Rectal smooth muscle tissue (tissue), 1 donor: ENCODE measurements at regions not wholly inside any gene's neighbourhood (a gene's known extent, or its start where the extent isn't known, plus 50 kb on each side); places are given as distances from the start of the nearest gene placed in this dataset.

Experiments used
- H3K27ac ChIP-seq: one replicate; pipeline ENCODE4 v1.7.0; 2013; ENCODE audit warnings: low read depth, low read length, inconsistent platforms
- H3K27me3 ChIP-seq: one replicate; pipeline ENCODE4 v1.7.0; 2013; ENCODE audit warnings: low read length; ENCODE audit not compliant: control insufficient read depth, insufficient read depth
- H3K36me3 ChIP-seq: one replicate; pipeline ENCODE4 v1.7.0; 2013; ENCODE audit warnings: low read length; ENCODE audit not compliant: control insufficient read depth, insufficient read depth
- H3K4me1 ChIP-seq: one replicate; pipeline ENCODE4 v1.7.0; 2013; ENCODE audit warnings: low read length; ENCODE audit not compliant: control insufficient read depth, insufficient read depth
- H3K4me3 ChIP-seq: one replicate; pipeline ENCODE4 v1.7.0; 2013; ENCODE audit warnings: low read length
- H3K9ac ChIP-seq: one replicate; pipeline ENCODE4 v1.7.0; 2013; ENCODE audit warnings: low read length

- no peaks in the 10 kb centered on the region for H3K36me3 ChIP-seq
- no peaks in the 10 kb centered on the region for H3K4me1 ChIP-seq
- H3K9ac ChIP-seq = no peak overlapping the region
- no peaks in the 10 kb centered on the region for H3K27me3 ChIP-seq
- H3K27ac ChIP-seq = no peak overlapping the region
- no peak overlapping the region for H3K4me3 ChIP-seq
Observed at GRCh38 chr16:66205287-66206231, 160.9 kb upstream of the CDH5 start.

DNA sequence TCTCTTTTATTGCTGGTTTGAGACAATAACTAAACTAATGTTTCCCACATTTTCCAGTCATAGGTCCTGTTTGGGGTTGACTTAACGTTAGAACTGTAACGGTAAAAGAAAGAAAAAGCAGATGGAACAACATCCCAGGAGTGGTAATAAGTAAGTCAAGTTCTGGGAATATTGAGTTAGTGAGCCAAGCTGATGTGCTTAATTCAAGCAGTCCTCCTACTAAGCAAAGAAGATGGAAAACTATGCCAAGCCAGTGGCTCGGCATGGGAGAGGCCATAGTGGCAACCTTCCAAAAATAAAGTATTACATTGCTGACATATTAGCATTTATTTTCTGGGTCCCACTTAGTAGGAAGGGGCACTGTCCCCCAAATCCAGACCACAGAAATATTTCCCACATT, 161.7 kb upstream of the CDH5 start:
- Histone ChIP-seq H3K4me1 (no peaks in the 10 kb centered on the region), H3K36me3 (no peaks in the 10 kb centered on the region), H3K27ac (no peak overlapping the region), H3K27me3 (no peaks in the 10 kb centered on the region), H3K9ac (no peak overlapping the region), H3K4me3 (no peak overlapping the region)

DNA sequence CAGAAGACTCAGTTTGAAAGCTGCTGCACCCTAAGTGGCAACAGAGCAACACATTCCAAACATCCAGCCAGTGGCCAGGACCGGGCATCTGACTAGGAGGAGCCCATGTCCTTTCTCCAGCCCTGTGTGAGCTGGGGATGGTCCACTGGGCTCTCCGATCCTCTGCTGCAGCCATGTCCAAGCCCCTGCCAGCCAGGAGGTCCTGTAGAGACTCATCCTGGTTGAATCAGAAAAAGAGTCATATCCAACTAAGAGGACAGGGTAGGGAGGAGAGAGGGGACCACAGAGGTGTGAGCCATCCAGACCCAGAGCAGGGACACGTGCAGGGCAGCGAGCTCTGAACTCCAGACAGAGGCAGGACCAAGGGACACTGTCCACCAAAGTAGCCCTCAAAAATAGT, 163.0 kb upstream of the CDH5 start:
- H3K27me3 ChIP-seq = no peaks in the 10 kb centered on the region
- H3K9ac ChIP-seq = no peak overlapping the region
- no peak overlapping the region for H3K4me3 ChIP-seq
- no peak overlapping the region for H3K27ac ChIP-seq
- no peaks in the 10 kb centered on the region for H3K4me1 ChIP-seq
- no peaks in the 10 kb centered on the region for H3K36me3 ChIP-seq

DNA sequence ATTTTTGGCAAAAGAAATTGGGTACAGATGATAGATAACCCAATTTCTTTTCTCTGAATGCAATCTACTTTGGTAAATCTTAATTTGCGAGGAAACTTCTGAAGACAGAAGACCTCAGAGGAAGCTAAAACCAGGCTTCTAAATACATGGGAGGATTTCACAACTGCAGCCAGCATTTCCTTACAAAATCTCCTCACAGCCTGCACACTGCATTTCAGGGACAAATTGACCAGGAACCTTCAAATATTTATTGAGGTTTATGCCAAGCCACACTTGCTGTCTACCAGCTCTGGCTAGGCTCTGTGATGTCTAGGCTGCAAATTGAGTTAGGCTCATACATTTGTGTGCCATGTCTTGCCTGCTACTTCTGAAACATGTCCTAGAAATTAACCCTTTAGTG, 167.3 kb upstream of the CDH5 start:
- H3K4me1 ChIP-seq = no peaks in the 10 kb centered on the region
- H3K27ac ChIP-seq = no peak overlapping the region
- H3K4me3 ChIP-seq = no peak overlapping the region

GRCh38 chr16:66198641-66199040, 167.8 kb upstream of the CDH5 start:
- Histone ChIP-seq H3K27me3 (no peaks in the 10 kb centered on the region), H3K4me1 (no peaks in the 10 kb centered on the region), H3K9ac (no peak overlapping the region), H3K36me3 (no peaks in the 10 kb centered on the region), H3K4me3 (no peak overlapping the region), H3K27ac (no peak overlapping the region)

More for the DNA sequence above, 167.3 kb upstream of the CDH5 start:
- H3K9ac ChIP-seq = no peak overlapping the region
- H3K27me3 ChIP-seq = no peaks in the 10 kb centered on the region
- no peaks in the 10 kb centered on the region for H3K36me3 ChIP-seq

DNA sequence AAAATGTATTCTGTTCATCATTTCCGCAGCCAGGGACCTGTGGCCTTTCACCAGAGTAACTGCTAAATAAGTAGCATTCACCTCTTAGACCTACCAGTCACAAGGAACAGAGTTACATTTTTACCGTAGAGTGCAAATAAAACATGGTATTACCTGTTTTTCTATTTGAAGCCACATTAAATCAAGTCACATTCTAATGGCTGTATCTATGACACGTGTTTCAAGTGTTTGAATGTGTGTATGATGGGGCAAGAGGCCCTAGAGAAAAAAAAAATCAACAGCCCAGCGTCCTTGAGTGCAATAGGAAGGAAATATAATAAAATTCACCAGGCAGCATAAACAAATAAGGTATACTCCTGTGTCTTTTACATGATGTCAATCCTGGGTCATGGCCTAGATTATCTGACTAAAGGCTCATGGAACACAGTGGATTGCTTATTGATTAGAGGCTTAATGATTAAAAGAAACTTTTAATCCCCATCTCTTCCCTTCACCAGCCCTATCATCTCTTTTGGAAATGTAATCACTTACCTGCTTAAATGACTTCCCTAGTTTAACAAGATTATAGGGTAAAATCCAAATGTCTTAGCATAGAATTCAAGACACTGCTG, 168.7 kb upstream of the CDH5 start:
- no peak overlapping the region for H3K4me3 ChIP-seq
- H3K27ac ChIP-seq = no peak overlapping the region
- no peaks in the 10 kb centered on the region for H3K27me3 ChIP-seq
- no peaks in the 10 kb centered on the region for H3K36me3 ChIP-seq
- H3K4me1 ChIP-seq = no peaks in the 10 kb centered on the region
- no peak overlapping the region for H3K9ac ChIP-seq

- Histone ChIP-seq H3K9ac (no peak overlapping the region), H3K27me3 (no peaks in the 10 kb centered on the region), H3K36me3 (no peaks in the 10 kb centered on the region), H3K4me3 (no peak overlapping the region), H3K4me1 (no peaks in the 10 kb centered on the region), H3K27ac (no peak overlapping the region)
Observed at GRCh38 chr16:66196770-66197169, 169.7 kb upstream of the CDH5 start.

DNA sequence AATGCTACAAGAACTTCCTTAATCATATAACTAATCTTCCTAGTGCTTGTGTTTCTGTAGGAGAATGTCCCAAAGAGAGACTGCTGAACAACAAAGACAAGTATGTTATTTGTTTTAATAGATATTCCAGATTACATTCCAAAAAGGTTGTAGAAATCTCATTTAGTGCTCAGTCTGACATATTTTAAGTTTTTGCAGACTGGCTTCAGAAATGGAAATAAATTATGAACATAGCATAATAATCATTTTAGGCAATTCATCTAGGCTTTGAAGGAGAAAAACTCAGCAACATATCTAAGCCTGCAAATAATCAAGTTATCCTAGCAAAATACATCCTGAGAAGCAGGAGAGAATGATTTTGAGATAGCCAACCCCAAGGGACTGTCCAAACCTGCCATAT, 171.6 kb upstream of the CDH5 start:
- no peak overlapping the region for H3K27ac ChIP-seq
- H3K4me1 ChIP-seq = no peaks in the 10 kb centered on the region
- no peaks in the 10 kb centered on the region for H3K36me3 ChIP-seq
- no peak overlapping the region for H3K4me3 ChIP-seq
- H3K9ac ChIP-seq = no peak overlapping the region
- H3K27me3 ChIP-seq = no peaks in the 10 kb centered on the region

GRCh38 chr16:66193543-66194229, 172.8 kb upstream of the CDH5 start:
- no peak overlapping the region for H3K9ac ChIP-seq
- no peak overlapping the region for H3K4me3 ChIP-seq

GRCh38 chr16:66190411-66190810, 176.1 kb upstream of the CDH5 start:
- H3K27ac ChIP-seq = no peak overlapping the region

More at GRCh38 chr16:66193543-66194229, 172.8 kb upstream of the CDH5 start:
- Histone ChIP-seq H3K27me3 (no peaks in the 10 kb centered on the region), H3K4me1 (no peaks in the 10 kb centered on the region), H3K36me3 (no peaks in the 10 kb centered on the region), H3K27ac (no peak overlapping the region)

DNA sequence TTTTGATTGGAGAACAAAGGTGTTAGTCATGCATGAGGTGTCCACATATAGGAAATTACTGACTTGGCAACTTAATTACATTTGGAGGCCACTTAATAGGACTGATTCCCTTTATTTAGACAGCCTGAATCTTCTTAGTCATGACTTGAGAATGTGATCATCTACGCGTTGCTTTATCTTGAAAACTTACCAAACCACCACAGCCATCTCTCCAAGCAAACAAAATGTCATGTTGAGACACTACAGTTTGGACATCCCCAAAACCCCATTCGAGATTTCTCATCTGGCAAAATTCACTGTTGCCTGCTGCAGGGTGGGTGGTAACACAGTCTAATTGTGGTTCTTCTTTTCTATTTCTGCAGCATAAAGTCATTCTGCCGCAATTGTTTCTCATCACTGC, 176.5 kb upstream of the CDH5 start:
- H3K4me1 ChIP-seq = no peaks in the 10 kb centered on the region
- H3K27ac ChIP-seq = no peak overlapping the region
- H3K27me3 ChIP-seq = no peaks in the 10 kb centered on the region
- H3K36me3 ChIP-seq = no peaks in the 10 kb centered on the region
- no peak overlapping the region for H3K9ac ChIP-seq
- no peak overlapping the region for H3K4me3 ChIP-seq

More at GRCh38 chr16:66190411-66190810, 176.1 kb upstream of the CDH5 start:
- Histone ChIP-seq H3K9ac (no peak overlapping the region), H3K4me1 (no peaks in the 10 kb centered on the region), H3K27me3 (no peaks in the 10 kb centered on the region), H3K36me3 (no peaks in the 10 kb centered on the region), H3K4me3 (no peak overlapping the region)

DNA sequence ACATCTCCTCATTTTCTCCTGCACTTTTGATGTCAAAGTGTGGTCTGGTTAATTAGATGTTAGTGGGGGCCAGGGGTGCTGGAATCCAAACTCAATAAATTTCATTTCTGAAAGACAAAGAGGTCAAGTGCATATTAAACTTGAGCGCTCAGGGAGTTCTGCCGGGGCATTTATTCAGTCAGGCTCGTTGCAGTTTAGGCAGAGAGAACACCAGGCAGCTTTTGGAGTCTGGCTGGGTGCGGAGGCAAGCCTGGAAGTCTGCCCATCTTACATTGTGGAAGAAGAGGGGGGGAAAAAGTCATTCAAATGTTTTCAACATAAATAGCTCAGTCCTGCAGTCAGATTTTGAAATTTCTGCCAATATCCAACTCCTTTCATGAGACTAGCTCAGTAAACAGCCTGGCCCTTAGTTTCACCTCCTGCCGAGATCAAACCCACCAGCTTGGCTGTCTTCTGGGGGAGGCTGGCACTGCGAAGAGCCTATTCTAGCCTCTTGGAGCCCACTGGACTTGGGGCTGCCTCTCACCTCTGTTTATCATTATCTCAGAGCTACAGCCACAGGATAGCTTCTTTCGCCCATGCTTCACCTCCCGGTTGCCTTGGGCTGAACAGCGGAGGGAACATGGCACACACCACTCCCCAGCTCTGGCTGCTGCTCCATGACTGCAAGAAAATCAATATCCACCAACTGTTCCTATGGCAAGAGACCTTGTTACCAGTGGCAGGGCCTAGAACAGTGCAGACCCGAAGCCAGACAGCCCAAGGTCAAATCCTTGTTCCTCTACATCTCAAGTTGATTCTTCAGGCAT, 177.4 kb upstream of the CDH5 start:
- no peaks in the 10 kb centered on the region for H3K4me1 ChIP-seq
- no peak overlapping the region for H3K9ac ChIP-seq
- no peaks in the 10 kb centered on the region for H3K36me3 ChIP-seq
- H3K27ac ChIP-seq = no peak overlapping the region
- no peaks in the 10 kb centered on the region for H3K27me3 ChIP-seq
- H3K4me3 ChIP-seq = no peak overlapping the region
